ENCODE measurements at regions not wholly inside any gene's neighbourhood (a gene's known extent, or its start where the extent isn't known, plus 50 kb on each side); places are given as distances from the start of the nearest gene placed in this dataset.

- TF ChIP-seq SP1 (CRISPR knock-in tag; conservative IDR thresholded peaks at IDR 0.05) (no peak), CTCF (IDR thresholded peaks at IDR 0.05) (no peak), NFATC4 (CRISPR knock-in tag; IDR thresholded peaks at IDR 0.05) (no peak), ZNF396 (CRISPR knock-in tag; IDR thresholded peaks at IDR 0.05; ENCODE audit: borderline replicate concordance) (no peak), TP53 (CRISPR knock-in tag; IDR thresholded peaks at IDR 0.05) (no peak), CBFB (CRISPR knock-in tag; IDR thresholded peaks at IDR 0.05; ENCODE audit: low read depth) (no peak), ATF3 (CRISPR knock-in tag; conservative IDR thresholded peaks at IDR 0.05) (no peak)
Measured at GRCh38 chr3:162353414-162353813, 856.8 kb downstream of the OTOL1 start.

Measured in WTC11 (cell line).